ENCODE measurements at regions not wholly inside any gene's neighbourhood (a gene's known extent, or its start where the extent isn't known, plus 50 kb on each side); places are given as distances from the start of the nearest gene placed in this dataset.

- TF ChIP-seq CTCF (conservative IDR thresholded peaks at IDR 0.05) (no peak), ZFX (IDR thresholded peaks at IDR 0.05) (no peak)
These were observed 56.7 kb upstream of the PTCH1 start for GRCh38 chr9:95573463-95573862.

Data from C4-2B (cell line).